Sigmoid colon (tissue), 6 donors: ENCODE measurements at regions not wholly inside any gene's neighbourhood (a gene's known extent, or its start where the extent isn't known, plus 50 kb on each side); places are given as distances from the start of the nearest gene placed in this dataset.

Experiments used
- DNase-seq: peaks from one replicate; pipeline ENCODE4 v3.0.0-alpha.2; 2019
- H3K27ac ChIP-seq, 4 donors: fragments of 200-600 bp; sonication (generic); one replicate each; pipeline ENCODE4 v1.5.1; 2016 to 2019; ENCODE audit warnings: mild to moderate bottlenecking in 1 of 4
- H3K27me3 ChIP-seq, 3 donors: fragments of 200-600 bp; sonication (generic); one replicate each; pipeline ENCODE4 v1.5.1; 2019; ENCODE audit warnings: mild to moderate bottlenecking in 1 of 3
- H3K36me3 ChIP-seq, 4 donors: fragments of 200-600 bp; sonication (generic); one replicate each; pipeline ENCODE4 v1.5.1; 2016 to 2019
- H3K4me1 ChIP-seq, 4 donors: fragments of 200-600 bp; sonication (generic); one replicate each; pipeline ENCODE4 v1.5.1; 2017 to 2019
- H3K4me3 ChIP-seq, 4 donors: fragments of 200-600 bp; sonication (generic); one replicate each; pipeline ENCODE4 v1.5.1; 2017 to 2019; ENCODE audit warnings: mild to moderate bottlenecking in 2 of 4, moderate library complexity in 1 of 4
- H3K9me3 ChIP-seq, 4 donors: fragments of 200-600 bp in 3 of 4; sonication (generic) in 3 of 4; one replicate each; pipeline versions ENCODE4 v1.5.1 to v1.6.1; 2013 to 2019
- CTCF ChIP-seq, 4 experiments: fragments of 450-650 bp in 3 of 4; fragments of 200-600 bp in 1 of 4; IDR thresholded peaks; one replicate each; pipeline ENCODE4 v1.5.1; 2016 to 2019; ENCODE audit warnings: antibody characterized with exemption in 4 of 4, mild to moderate bottlenecking in 3 of 4, moderate library complexity in 2 of 4
- EP300 ChIP-seq, 4 donors: sonication (generic); formaldehyde crosslinking; IDR thresholded peaks; one replicate each; pipeline ENCODE4 v1.6.1; 2017; ENCODE audit warnings: antibody characterized with exemption in 4 of 4
- POLR2A ChIP-seq, 2 donors: fragments of 450-650 bp; IDR thresholded peaks; one replicate each; pipeline ENCODE4 v1.6.1; 2016; ENCODE audit warnings: antibody characterized with exemption in 2 of 2, mild to moderate bottlenecking in 2 of 2, moderate library complexity in 2 of 2
- POLR2AphosphoS5 ChIP-seq, 4 donors: sonication (generic); formaldehyde crosslinking; IDR thresholded peaks; one replicate each; pipeline ENCODE4 v1.6.1; 2017; ENCODE audit warnings: antibody characterized with exemption in 4 of 4
- WGBS, 2 donors: extraction: QIAGEN DNeasy Blood & Tissue Kit; methylation state at CpG; one replicate each; pipeline ENCODE4 v1.1.7; 2013; 5-methylcytosine and 5-hydroxymethylcytosine counted together
- intact Hi-C: fragments of 100-400 bp; cut with DNase I; formaldehyde crosslinking; loops from one replicate; pipeline ENCODE4 v1.15.1; 2023
- donor health status: healthy with polysubstance abuse.
- donor health status: healthy.

GRCh38 chr1:55938861-55939260 lies 640.5 kb downstream of the PLPP3 start:
- peaks cover 0 to 24% (median 21%) of the 10 kb centered on the region in 4 donors for H3K4me1 ChIP-seq
- no peak overlapping the region for H3K4me3 ChIP-seq
- H3K27ac ChIP-seq = peak overlapping the region in 3 of 4 donors; percentile 21 to 46 (median 36)
- no peaks in the 10 kb centered on the region for H3K36me3 ChIP-seq
- TF ChIP-seq CTCF (IDR thresholded peaks at IDR 0.05) (no peak), POLR2A (IDR thresholded peaks at IDR 0.05) (no peak), EP300 (IDR thresholded peaks at IDR 0.05) (no peak), POLR2AphosphoS5 (IDR thresholded peaks at IDR 0.05) (no peak)
- intact Hi-C loops = no loop called here
- no peaks in the 10 kb centered on the region for H3K27me3 ChIP-seq
- DNase-seq = no peak
- 91 to 95% methylated on average over 6 of the region's 6 CpGs for WGBS, 2 donors
- H3K9me3 ChIP-seq = no peaks in the 10 kb centered on the region

- WGBS, 2 donors = 78 to 86% methylated on average over 5 of the region's 5 CpGs
- no peak overlapping the region for H3K4me3 ChIP-seq
- no peaks in the 10 kb centered on the region for H3K36me3 ChIP-seq
- peak overlapping the region in 3 of 4 donors; percentile 21 to 46 (median 36) for H3K27ac ChIP-seq
- intact Hi-C loops = no loop called here
- DNase-seq = no peak
- H3K27me3 ChIP-seq = no peaks in the 10 kb centered on the region
- H3K9me3 ChIP-seq = no peaks in the 10 kb centered on the region
- TF ChIP-seq POLR2AphosphoS5 (IDR thresholded peaks at IDR 0.05) (peak in 2 of 4 donors; percentile 20 to 26), CTCF (IDR thresholded peaks at IDR 0.05) (no peak), EP300 (IDR thresholded peaks at IDR 0.05) (no peak), POLR2A (IDR thresholded peaks at IDR 0.05) (no peak)
- H3K4me1 ChIP-seq = peaks cover 0 to 20% (median 16%) of the 10 kb centered on the region in 4 donors
These were observed 641.0 kb downstream of the PLPP3 start for GRCh38 chr1:55938376-55938850.

DNA sequence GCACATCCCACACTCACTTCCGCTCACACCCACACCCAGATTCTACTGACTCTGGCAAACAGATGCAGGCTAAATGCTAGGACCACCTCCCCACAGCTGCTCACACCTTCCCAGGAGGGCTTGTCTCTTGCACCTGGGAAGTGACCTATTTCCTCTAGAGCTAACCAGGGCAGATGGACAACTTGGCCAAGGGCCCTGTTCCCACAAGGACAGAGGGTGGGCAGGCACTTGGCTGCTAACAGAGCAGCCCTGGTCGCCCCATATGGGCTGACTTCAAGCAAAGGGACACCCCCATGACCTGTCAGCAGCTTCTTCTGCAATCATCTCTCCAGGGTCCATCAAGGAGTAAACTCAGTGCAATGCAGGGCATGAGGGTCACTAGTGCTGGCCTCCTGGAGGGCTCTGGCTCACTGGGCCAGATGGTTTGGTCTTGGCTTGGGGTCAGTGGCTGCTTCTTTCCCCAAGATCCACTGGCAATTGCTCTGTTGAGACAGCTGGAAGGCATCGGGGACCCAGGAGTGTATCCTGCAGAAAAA lies 641.5 kb downstream of the PLPP3 start:
- peaks cover 0 to 15% (median 13%) of the 10 kb centered on the region in 4 donors for H3K4me1 ChIP-seq
- no peak for DNase-seq
- H3K27me3 ChIP-seq = no peaks in the 10 kb centered on the region
- no peaks in the 10 kb centered on the region for H3K9me3 ChIP-seq
- intact Hi-C loops = no loop called here
- H3K4me3 ChIP-seq = no peak overlapping the region
- TF ChIP-seq POLR2AphosphoS5 (IDR thresholded peaks at IDR 0.05) (no peak), POLR2A (IDR thresholded peaks at IDR 0.05) (no peak), EP300 (IDR thresholded peaks at IDR 0.05) (no peak), CTCF (IDR thresholded peaks at IDR 0.05) (no peak)
- WGBS, 2 donors = 88 to 89% methylated on average over 3 of the region's 3 CpGs
- H3K27ac ChIP-seq = peak overlapping the region in 3 of 4 donors; percentile 21 to 46 (median 36)
- H3K36me3 ChIP-seq = no peaks in the 10 kb centered on the region

DNA sequence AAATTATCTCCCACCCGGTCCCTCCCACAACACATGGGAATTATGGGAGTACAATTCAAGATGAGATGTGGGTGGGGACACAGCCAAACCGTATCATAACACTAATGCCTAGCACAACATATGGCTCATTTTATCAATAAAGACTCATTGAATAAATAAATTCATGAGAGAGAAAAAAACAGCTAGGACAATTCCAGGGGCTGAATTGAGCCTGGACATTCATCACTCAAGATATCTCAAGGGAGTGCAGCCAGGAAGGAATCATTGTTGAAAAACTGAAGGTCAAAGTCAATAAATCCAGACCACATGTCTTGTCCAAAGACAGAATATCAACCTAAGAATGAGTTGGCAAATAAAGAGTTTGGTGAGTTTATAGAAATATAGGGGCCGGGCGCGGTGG lies 644.1 kb downstream of the PLPP3 start:
- no peak overlapping the region for H3K4me3 ChIP-seq
- intact Hi-C loops = no loop called here
- TF ChIP-seq CTCF (IDR thresholded peaks at IDR 0.05) (no peak), EP300 (IDR thresholded peaks at IDR 0.05) (no peak), POLR2AphosphoS5 (IDR thresholded peaks at IDR 0.05) (no peak), POLR2A (IDR thresholded peaks at IDR 0.05) (no peak)
- no peaks in the 10 kb centered on the region for H3K36me3 ChIP-seq
- 26 to 46% methylated on average over 3 to 5 of the region's 5 CpGs for WGBS, 2 donors
- no peaks in the 10 kb centered on the region for H3K9me3 ChIP-seq
- no peak overlapping the region for H3K27ac ChIP-seq
- H3K4me1 ChIP-seq = peaks cover 0 to 35% (median 30%) of the 10 kb centered on the region in 4 donors
- H3K27me3 ChIP-seq = no peaks in the 10 kb centered on the region
- DNase-seq = no peak

DNA sequence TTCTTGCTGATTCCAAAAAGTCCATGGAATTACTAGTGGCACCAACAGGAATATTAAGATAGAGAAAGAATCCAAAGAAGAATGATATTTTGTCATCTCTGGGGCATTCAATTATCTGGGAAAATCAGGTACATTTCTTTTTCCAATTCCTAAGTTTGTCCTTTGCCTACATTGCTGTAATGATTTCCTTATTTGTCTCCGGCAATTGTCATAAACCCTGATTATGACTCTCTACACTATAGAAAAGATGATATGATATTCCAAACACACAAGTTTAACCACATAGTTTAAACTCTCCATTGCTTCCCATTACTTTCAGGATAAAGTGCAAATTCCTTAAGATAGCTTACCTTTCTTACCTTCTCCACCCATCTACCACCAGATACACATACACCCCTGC lies 647.0 kb downstream of the PLPP3 start:
- peaks cover 0 to 29% (median 26%) of the 10 kb centered on the region in 4 donors for H3K4me1 ChIP-seq
- intact Hi-C loops = no loop called here
- WGBS, 2 donors = 22 to 62% methylated on average over 1 of the region's 1 CpG
- no peaks in the 10 kb centered on the region for H3K36me3 ChIP-seq
- no peaks in the 10 kb centered on the region for H3K27me3 ChIP-seq
- H3K9me3 ChIP-seq = no peaks in the 10 kb centered on the region
- peak overlapping the region in 1 of 4 donors; percentile 35 for H3K27ac ChIP-seq
- DNase-seq = no peak
- H3K4me3 ChIP-seq = no peak overlapping the region
- TF ChIP-seq EP300 (IDR thresholded peaks at IDR 0.05) (no peak), POLR2A (IDR thresholded peaks at IDR 0.05) (no peak), CTCF (IDR thresholded peaks at IDR 0.05) (no peak), POLR2AphosphoS5 (IDR thresholded peaks at IDR 0.05) (no peak)
